A549 (cell line): ENCODE measurements at regions not wholly inside any gene's neighbourhood (a gene's known extent, or its start where the extent isn't known, plus 50 kb on each side); places are given as distances from the start of the nearest gene placed in this dataset.

Source experiments
- CBX8 ChIP-seq: fragments of 200-600 bp; sonication (generic); IDR thresholded peaks from 2 replicates; pipeline ENCODE4 v1.6.1; 2016
- EP300 ChIP-seq, 2 experiments: fragments of >200 bp; sonication (Bioruptor Twin); formaldehyde crosslinking; IDR thresholded peaks; 2 replicates in 1 of 2; 3 replicates in 1 of 2; pipeline ENCODE4 v1.6.1; 2016 to 2017
- FOSB ChIP-seq: fragments of 250-450 bp; sonication (Bioruptor Pico); IDR thresholded peaks from 2 replicates; pipeline ENCODE4 v1.5.0; 2020; ENCODE audit warnings: mild to moderate bottlenecking, moderate library complexity
- GATA3 ChIP-seq: IDR thresholded peaks from 2 replicates; pipeline ENCODE4 v1.6.1; 2012; ENCODE audit warnings: borderline replicate concordance
- JUN ChIP-seq, 2 experiments: fragments of >200 bp; sonication (Bioruptor Twin); formaldehyde crosslinking; IDR thresholded peaks; 2 replicates in 1 of 2; 3 replicates in 1 of 2; pipeline ENCODE4 v1.6.1; 2016 to 2017
- MAFK ChIP-seq: fragments of 450-650 bp; IDR thresholded peaks from 2 replicates; pipeline ENCODE4 v1.6.1; 2014; ENCODE audit not compliant: partially characterized antibody
- MAZ ChIP-seq: fragments of 150-350 bp; IDR thresholded peaks from 2 replicates; pipeline ENCODE4 v1.6.1; 2014; ENCODE audit warnings: antibody characterized with exemption, low read depth, low read length, borderline replicate concordance
- MYC ChIP-seq: IDR thresholded peaks from 2 replicates; pipeline ENCODE4 v1.6.1; 2012; ENCODE audit warnings: mild to moderate bottlenecking, inconsistent platforms, low read length, improper control_type of control experiment, borderline replicate concordance
- POLR2A ChIP-seq: IDR thresholded peaks from 2 replicates; pipeline ENCODE4 v1.6.1; 2012; ENCODE audit warnings: mild to moderate bottlenecking, low read length
- SMC3 ChIP-seq: fragments of >200 bp; sonication (Bioruptor Twin); formaldehyde crosslinking; IDR thresholded peaks from 3 replicates; pipeline ENCODE4 v1.6.1; 2018; ENCODE audit warnings: inconsistent platforms
- TF ChIP-seq, protein P1 (sequence below): fragments of >200 bp; sonication (Bioruptor Twin); formaldehyde crosslinking; IDR thresholded peaks from 3 replicates; pipeline ENCODE4 v1.5.1; 2016
- TF ChIP-seq, protein P2 (sequence below): IDR thresholded peaks from 2 replicates; pipeline ENCODE4 v1.6.1; 2012

DNA sequence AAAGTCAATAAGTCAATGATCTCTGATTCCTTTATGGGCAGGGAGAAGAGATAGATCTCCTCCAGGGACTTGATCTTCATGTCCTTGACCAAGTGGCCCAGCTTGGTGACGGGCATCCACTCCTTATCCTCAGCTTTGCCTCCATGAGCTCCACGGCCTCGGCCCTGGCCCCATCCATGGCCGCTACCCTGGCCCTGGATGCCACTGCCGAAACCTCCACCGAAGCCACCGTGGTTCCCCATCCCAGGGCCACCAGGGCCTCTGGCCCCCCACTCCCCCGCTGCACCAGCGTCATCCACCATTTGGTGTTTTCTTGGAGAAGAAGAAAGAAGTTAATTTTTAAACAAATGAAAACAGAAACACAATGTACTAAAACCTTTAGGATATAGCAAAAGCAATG lies 518.1 kb downstream of the GRXCR1 start:
- TF ChIP-seq, protein P1, sequence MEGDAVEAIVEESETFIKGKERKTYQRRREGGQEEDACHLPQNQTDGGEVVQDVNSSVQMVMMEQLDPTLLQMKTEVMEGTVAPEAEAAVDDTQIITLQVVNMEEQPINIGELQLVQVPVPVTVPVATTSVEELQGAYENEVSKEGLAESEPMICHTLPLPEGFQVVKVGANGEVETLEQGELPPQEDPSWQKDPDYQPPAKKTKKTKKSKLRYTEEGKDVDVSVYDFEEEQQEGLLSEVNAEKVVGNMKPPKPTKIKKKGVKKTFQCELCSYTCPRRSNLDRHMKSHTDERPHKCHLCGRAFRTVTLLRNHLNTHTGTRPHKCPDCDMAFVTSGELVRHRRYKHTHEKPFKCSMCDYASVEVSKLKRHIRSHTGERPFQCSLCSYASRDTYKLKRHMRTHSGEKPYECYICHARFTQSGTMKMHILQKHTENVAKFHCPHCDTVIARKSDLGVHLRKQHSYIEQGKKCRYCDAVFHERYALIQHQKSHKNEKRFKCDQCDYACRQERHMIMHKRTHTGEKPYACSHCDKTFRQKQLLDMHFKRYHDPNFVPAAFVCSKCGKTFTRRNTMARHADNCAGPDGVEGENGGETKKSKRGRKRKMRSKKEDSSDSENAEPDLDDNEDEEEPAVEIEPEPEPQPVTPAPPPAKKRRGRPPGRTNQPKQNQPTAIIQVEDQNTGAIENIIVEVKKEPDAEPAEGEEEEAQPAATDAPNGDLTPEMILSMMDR = no peak
- no peak for TF ChIP-seq FOSB
- no peak for TF ChIP-seq POLR2A
- TF ChIP-seq JUN (IDR thresholded peaks at IDR 0.05) = no peak
- no peak for TF ChIP-seq SMC3
- TF ChIP-seq, protein P2, sequence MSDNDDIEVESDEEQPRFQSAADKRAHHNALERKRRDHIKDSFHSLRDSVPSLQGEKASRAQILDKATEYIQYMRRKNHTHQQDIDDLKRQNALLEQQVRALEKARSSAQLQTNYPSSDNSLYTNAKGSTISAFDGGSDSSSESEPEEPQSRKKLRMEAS = no peak
- no peak for TF ChIP-seq GATA3
- TF ChIP-seq EP300 (IDR thresholded peaks at IDR 0.05) = no peak
- TF ChIP-seq CBX8 = no peak
- no peak for TF ChIP-seq MAZ
- no peak for TF ChIP-seq MAFK
- TF ChIP-seq MYC = no peak
